ENCODE measurements at regions not wholly inside any gene's neighbourhood (a gene's known extent, or its start where the extent isn't known, plus 50 kb on each side); places are given as distances from the start of the nearest gene placed in this dataset.

- TF ChIP-seq, protein P1, sequence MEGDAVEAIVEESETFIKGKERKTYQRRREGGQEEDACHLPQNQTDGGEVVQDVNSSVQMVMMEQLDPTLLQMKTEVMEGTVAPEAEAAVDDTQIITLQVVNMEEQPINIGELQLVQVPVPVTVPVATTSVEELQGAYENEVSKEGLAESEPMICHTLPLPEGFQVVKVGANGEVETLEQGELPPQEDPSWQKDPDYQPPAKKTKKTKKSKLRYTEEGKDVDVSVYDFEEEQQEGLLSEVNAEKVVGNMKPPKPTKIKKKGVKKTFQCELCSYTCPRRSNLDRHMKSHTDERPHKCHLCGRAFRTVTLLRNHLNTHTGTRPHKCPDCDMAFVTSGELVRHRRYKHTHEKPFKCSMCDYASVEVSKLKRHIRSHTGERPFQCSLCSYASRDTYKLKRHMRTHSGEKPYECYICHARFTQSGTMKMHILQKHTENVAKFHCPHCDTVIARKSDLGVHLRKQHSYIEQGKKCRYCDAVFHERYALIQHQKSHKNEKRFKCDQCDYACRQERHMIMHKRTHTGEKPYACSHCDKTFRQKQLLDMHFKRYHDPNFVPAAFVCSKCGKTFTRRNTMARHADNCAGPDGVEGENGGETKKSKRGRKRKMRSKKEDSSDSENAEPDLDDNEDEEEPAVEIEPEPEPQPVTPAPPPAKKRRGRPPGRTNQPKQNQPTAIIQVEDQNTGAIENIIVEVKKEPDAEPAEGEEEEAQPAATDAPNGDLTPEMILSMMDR (IDR thresholded peaks at IDR 0.05; ENCODE audit: low read length) = no peak
- TF ChIP-seq EZH2phosphoT487 (IDR thresholded peaks at IDR 0.05; ENCODE audit: low read length) (no peak), EZH2 (optimal IDR thresholded peaks at IDR 0.05; ENCODE audit: low read depth, low read length) (no peak)
Measured at GRCh38 chr18:51433881-51434280, 236.4 kb upstream of the MEX3C start.
